Neural cell (in vitro differentiated cells): ENCODE measurements at regions not wholly inside any gene's neighbourhood (a gene's known extent, or its start where the extent isn't known, plus 50 kb on each side); places are given as distances from the start of the nearest gene placed in this dataset.

ENCODE experiments used
- CTCF ChIP-seq: fragments of 450-650 bp; IDR thresholded peaks from 2 replicates; pipeline ENCODE4 v1.5.1; 2014; ENCODE audit warnings: antibody characterized with exemption, mild to moderate bottlenecking, moderate library complexity; ENCODE audit not compliant: poor library complexity, severe bottlenecking
- EP300 ChIP-seq: fragments of 450-650 bp; conservative IDR thresholded peaks from 2 replicates; pipeline ENCODE4 v1.6.1; 2014; ENCODE audit warnings: antibody characterized with exemption, mild to moderate bottlenecking, moderate library complexity; ENCODE audit not compliant: poor library complexity, severe bottlenecking
- EZH2 ChIP-seq: fragments of 200-600, 300-800 bp; shearing (Covaris generic), sonication (generic); IDR thresholded peaks from 2 replicates; pipeline ENCODE4 v1.6.1; 2014; ENCODE audit warnings: antibody characterized with exemption, low read length, borderline replicate concordance, mild to moderate bottlenecking; ENCODE audit not compliant: insufficient read depth, poor library complexity, severe bottlenecking
- RAD21 ChIP-seq: fragments of 450-650 bp; conservative IDR thresholded peaks from 2 replicates; pipeline ENCODE4 v1.6.1; 2014; ENCODE audit warnings: antibody characterized with exemption, mild to moderate bottlenecking, moderate library complexity
- TAF1 ChIP-seq: IDR thresholded peaks from 2 replicates; pipeline ENCODE4 v1.6.1; 2012; ENCODE audit warnings: low read depth

- TF ChIP-seq CTCF, result no peak
- TF ChIP-seq TAF1, result no peak
- no peak for TF ChIP-seq EZH2
- no peak for TF ChIP-seq EP300
- no peak for TF ChIP-seq RAD21
Observed at GRCh38 chr9:73080110-73080694, 71.5 kb upstream of the ANXA1 start.
